KMS-11 (cell line): ENCODE measurements at regions not wholly inside any gene's neighbourhood (a gene's known extent, or its start where the extent isn't known, plus 50 kb on each side); places are given as distances from the start of the nearest gene placed in this dataset.

ENCODE experiments used
- H2AFZ ChIP-seq: fragments of 200-600 bp; sonication (generic); 2 replicates; pipeline ENCODE4 v1.6.1; 2016; ENCODE audit warnings: antibody characterized with exemption, mixed run types, low read depth
- H3K27ac ChIP-seq: fragments of 200-600 bp; sonication (generic); 2 replicates; pipeline ENCODE4 v1.6.1; 2016; ENCODE audit warnings: mild to moderate bottlenecking, mixed run types
- H3K27me3 ChIP-seq: fragments of 200-600 bp; sonication (generic); 2 replicates; pipeline ENCODE4 v1.6.1; 2017; ENCODE audit warnings: mild to moderate bottlenecking, low read depth, mixed run types, moderate library complexity; ENCODE audit not compliant: insufficient read depth
- H3K36me3 ChIP-seq: fragments of 200-600 bp; sonication (generic); 2 replicates; pipeline ENCODE4 v1.6.1; 2017; ENCODE audit warnings: mild to moderate bottlenecking, mixed run types; ENCODE audit not compliant: insufficient read depth
- H3K4me1 ChIP-seq: fragments of 200-600 bp; sonication (generic); 2 replicates; pipeline ENCODE4 v1.6.1; 2016; ENCODE audit warnings: mild to moderate bottlenecking, low read depth, mixed run types; ENCODE audit not compliant: poor library complexity, severe bottlenecking
- H3K4me2 ChIP-seq: fragments of 200-600 bp; sonication (generic); 2 replicates; pipeline ENCODE4 v1.7.0; 2016; ENCODE audit warnings: mild to moderate bottlenecking, mixed run types
- H3K4me3 ChIP-seq: fragments of 200-600 bp; sonication (generic); IDR thresholded peaks from 2 replicates; pipeline ENCODE4 v1.6.1; 2017; ENCODE audit warnings: low read depth, low read length, mixed read lengths; ENCODE audit not compliant: insufficient read depth
- H3K79me2 ChIP-seq: fragments of 200-600 bp; sonication (generic); 2 replicates; pipeline ENCODE4 v1.6.1; 2016; ENCODE audit warnings: low read depth, mixed run types; ENCODE audit not compliant: insufficient read depth
- H3K9ac ChIP-seq: fragments of 200-600 bp; sonication (generic); 2 replicates; pipeline ENCODE4 v1.6.1; 2016; ENCODE audit warnings: mild to moderate bottlenecking, mixed run types
- H4K20me1 ChIP-seq: fragments of 200-600 bp; sonication (generic); 2 replicates; pipeline ENCODE4 v1.6.1; 2016; ENCODE audit warnings: mild to moderate bottlenecking, mixed run types; ENCODE audit not compliant: insufficient read depth
- CTCF ChIP-seq: fragments of 200-600 bp; sonication (generic); conservative IDR thresholded peaks from 2 replicates; pipeline ENCODE4 v1.6.1; 2017; ENCODE audit warnings: low read depth, mild to moderate bottlenecking, antibody characterized with exemption, low read length, moderate library complexity, mixed read lengths

GRCh38 chr6:10071631-10072220, 343.1 kb downstream of the TFAP2A start:
- Histone ChIP-seq H3K27ac (no peak overlapping the region), H3K9ac (no peak overlapping the region), H3K4me2 (no peak overlapping the region), H3K4me3 (no peak overlapping the region), H4K20me1 (no peaks in the 10 kb centered on the region), H3K79me2 (no peaks in the 10 kb centered on the region), H3K4me1 (no peaks in the 10 kb centered on the region), H3K36me3 (no peaks in the 10 kb centered on the region), H3K27me3 (no peaks in the 10 kb centered on the region), H2AFZ (no peak overlapping the region)
- TF ChIP-seq CTCF: no peak

- Histone ChIP-seq H4K20me1 (no peaks in the 10 kb centered on the region), H3K9ac (no peak overlapping the region), H2AFZ (no peak overlapping the region), H3K27me3 (no peaks in the 10 kb centered on the region), H3K36me3 (no peaks in the 10 kb centered on the region), H3K4me3 (no peak overlapping the region), H3K27ac (no peak overlapping the region), H3K4me1 (no peaks in the 10 kb centered on the region), H3K79me2 (no peaks in the 10 kb centered on the region), H3K4me2 (no peak overlapping the region)
- TF ChIP-seq CTCF: no peak
Observed at GRCh38 chr6:10060004-10060403, 354.9 kb downstream of the TFAP2A start.

GRCh38 chr6:10054672-10055071, 360.2 kb downstream of the TFAP2A start:
- H3K27me3 ChIP-seq: no peaks in the 10 kb centered on the region
- no peaks in the 10 kb centered on the region for H4K20me1 ChIP-seq
- H3K27ac ChIP-seq: no peak overlapping the region

GRCh38 chr6:10051283-10051682, 363.6 kb downstream of the TFAP2A start:
- no peak overlapping the region for H3K4me2 ChIP-seq
- no peaks in the 10 kb centered on the region; the same call in 1 of the 2 replicates for H3K36me3 ChIP-seq

More at GRCh38 chr6:10054672-10055071, 360.2 kb downstream of the TFAP2A start:
- H3K79me2 ChIP-seq: no peaks in the 10 kb centered on the region
- H3K4me3 ChIP-seq: no peak overlapping the region
- H3K4me2 ChIP-seq: no peak overlapping the region
- no peaks in the 10 kb centered on the region; the same call in 1 of the 2 replicates for H3K36me3 ChIP-seq
- no peaks in the 10 kb centered on the region for H3K4me1 ChIP-seq
- no peak overlapping the region for H2AFZ ChIP-seq
- no peak for TF ChIP-seq CTCF
- no peak overlapping the region for H3K9ac ChIP-seq

More at GRCh38 chr6:10051283-10051682, 363.6 kb downstream of the TFAP2A start:
- Histone ChIP-seq H2AFZ (no peak overlapping the region), H3K79me2 (no peaks in the 10 kb centered on the region), H3K27me3 (no peaks in the 10 kb centered on the region), H3K4me1 (no peaks in the 10 kb centered on the region), H4K20me1 (no peaks in the 10 kb centered on the region), H3K4me3 (no peak overlapping the region), H3K9ac (no peak overlapping the region), H3K27ac (no peak overlapping the region)
- TF ChIP-seq CTCF: no peak
